ENCODE measurements at regions not wholly inside any gene's neighbourhood (a gene's known extent, or its start where the extent isn't known, plus 50 kb on each side); places are given as distances from the start of the nearest gene placed in this dataset.

- ATAC-seq: no peak
These were observed 335.9 kb upstream of the NT5C1B start for GRCh38 chr2:18925296-18925695.

GRCh38 chr2:18924886-18925285, 335.5 kb upstream of the NT5C1B start:
- ATAC-seq: no peak

- no peak for ATAC-seq
These were observed 335.0 kb upstream of the NT5C1B start for GRCh38 chr2:18924386-18924785.

- ATAC-seq: no peak
These were observed 332.9 kb upstream of the NT5C1B start for GRCh38 chr2:18922276-18922675.

GRCh38 chr2:18918280-18918679, 328.9 kb upstream of the NT5C1B start:
- ATAC-seq: no peak

GRCh38 chr2:18915227-18915626, 325.9 kb upstream of the NT5C1B start:
- no peak for ATAC-seq

GRCh38 chr2:18913512-18913911, 324.1 kb upstream of the NT5C1B start:
- no peak for ATAC-seq

- ATAC-seq: no peak
These were observed 323.0 kb upstream of the NT5C1B start for GRCh38 chr2:18912225-18912888.

- ATAC-seq: no peak
These were observed 322.0 kb upstream of the NT5C1B start for GRCh38 chr2:18911416-18911815.

GRCh38 chr2:18910843-18911242, 321.5 kb upstream of the NT5C1B start:
- ATAC-seq: no peak

- ATAC-seq: no peak
These were observed 318.6 kb upstream of the NT5C1B start for GRCh38 chr2:18907937-18908336.

GRCh38 chr2:18907508-18907907, 318.1 kb upstream of the NT5C1B start:
- ATAC-seq: no peak

GRCh38 chr2:18903750-18904149, 314.4 kb upstream of the NT5C1B start:
- ATAC-seq: no peak

GRCh38 chr2:18901242-18901641, 311.9 kb upstream of the NT5C1B start:
- ATAC-seq: no peak

- ATAC-seq: no peak
These were observed 311.3 kb upstream of the NT5C1B start for GRCh38 chr2:18900691-18901141.

- ATAC-seq: no peak
These were observed 310.4 kb upstream of the NT5C1B start for GRCh38 chr2:18899725-18900124.

- ATAC-seq: no peak
These were observed 308.9 kb upstream of the NT5C1B start for GRCh38 chr2:18898271-18898670.

- no peak for ATAC-seq
These were observed 306.9 kb upstream of the NT5C1B start for GRCh38 chr2:18896125-18896764.

GRCh38 chr2:18891600-18892345, 302.4 kb upstream of the NT5C1B start:
- ATAC-seq: no peak

GRCh38 chr2:18889565-18890332, 300.4 kb upstream of the NT5C1B start:
- no peak for ATAC-seq

GRCh38 chr2:18885457-18885856, 296.1 kb upstream of the NT5C1B start:
- ATAC-seq: no peak

GRCh38 chr2:18883616-18884456, 294.5 kb upstream of the NT5C1B start:
- no peak for ATAC-seq

Measured in esophagus mucosa (tissue), 1 donor.